H1 (cell line): ENCODE measurements at regions not wholly inside any gene's neighbourhood (a gene's known extent, or its start where the extent isn't known, plus 50 kb on each side); places are given as distances from the start of the nearest gene placed in this dataset.

Experiments
- CBX8 ChIP-seq: fragments of 300-800, 300-1000 bp; sonication (generic); IDR thresholded peaks from 2 replicates; pipeline ENCODE4 v1.7.1; 2016; ENCODE audit warnings: low read depth, low read length, borderline replicate concordance
- CTCF ChIP-seq, 3 experiments: IDR thresholded peaks; 1 replicate in 2 of 3; 2 replicates in 1 of 3; pipeline versions ENCODE4 v1.5.1 to v1.6.1; 2011; ENCODE audit warnings: low read length in 3 of 3, mild to moderate bottlenecking in 3 of 3, inconsistent platforms in 2 of 3, low read depth in 1 of 3, moderate library complexity in 1 of 3; ENCODE audit not compliant: insufficient read depth in 1 of 3; ENCODE audit errors: control extremely low read depth in 1 of 3
- EZH2 ChIP-seq: fragments of 200-600 bp; sonication (generic); IDR thresholded peaks from 2 replicates; pipeline ENCODE4 v1.7.1; 2012; ENCODE audit warnings: low read depth, mild to moderate bottlenecking, moderate library complexity, low read length, inconsistent platforms; ENCODE audit not compliant: severe bottlenecking
- KDM5A ChIP-seq: fragments of 200-600 bp; IDR thresholded peaks from 2 replicates; pipeline ENCODE4 v1.7.1; 2012; ENCODE audit warnings: mild to moderate bottlenecking, low read length, inconsistent platforms, mixed read lengths
- NRF1 ChIP-seq: IDR thresholded peaks from 2 replicates; pipeline ENCODE4 v1.6.1; 2011; ENCODE audit warnings: mild to moderate bottlenecking, low read depth, low read length, improper control_type of control experiment
- POLR2A ChIP-seq, 2 experiments: IDR thresholded peaks; 1 replicate in 1 of 2; 2 replicates in 1 of 2; pipeline ENCODE4 v1.6.1; 2011; ENCODE audit warnings: low read depth in 2 of 2, low read length in 2 of 2, mild to moderate bottlenecking in 2 of 2; ENCODE audit errors: control extremely low read depth in 1 of 2

GRCh38 chr5:67502951-67503350, 306.4 kb upstream of the CD180 start:
- TF ChIP-seq NRF1 (no peak), CBX8 (no peak), POLR2A (IDR thresholded peaks at IDR 0.05; ENCODE audit: control extremely low read depth in 1 of 2, low read depth in 2 of 2, low read length in 2 of 2) (no peak), CTCF (IDR thresholded peaks at IDR 0.05; ENCODE audit: control extremely low read depth in 1 of 3, insufficient read depth in 1 of 3, low read depth in 1 of 3, low read length in 3 of 3) (no peak), EZH2 (no peak), KDM5A (no peak)
